H1 (cell line): ENCODE measurements at regions not wholly inside any gene's neighbourhood (a gene's known extent, or its start where the extent isn't known, plus 50 kb on each side); places are given as distances from the start of the nearest gene placed in this dataset.
A peak's percentile ranks its signal among the peaks of the same experiment; 100 is the strongest.

ENCODE experiments used
- CTCF ChIA-PET: fragments of 300-600 bp; sonication (Branson Sonifier 250); formaldehyde crosslinking; loops from one replicate; lab custom pipeline; 2021; ENCODE audit not compliant: partially characterized antibody; lab: Charles Lee
- POLR2A ChIA-PET: fragments of 300-600 bp; sonication (Branson Sonifier 250); formaldehyde crosslinking; loops from one replicate; lab custom pipeline; 2021; ENCODE audit warnings: inconsistent platforms; ENCODE audit not compliant: partially characterized antibody; lab: Charles Lee
- DNase-seq, 2 experiments: peaks; one replicate each; pipeline versions ENCODE4 v3.0.0 to v3.0.0-alpha.2; 2010 to 2022; ENCODE audit warnings: low spot score in 2 of 2, low read depth in 1 of 2, mixed read lengths in 1 of 2
- FAIRE-seq: peaks from 2 replicates; lab custom pipeline; 2011; peaks lifted over from hg19 to GRCh38; lab: Jason Lieb, UNC
- H2AFZ ChIP-seq: 2 replicates; pipeline ENCODE4 v1.8.1; 2012; ENCODE audit warnings: low read length, inconsistent platforms
- H2AK5ac ChIP-seq: 2 replicates; pipeline ENCODE4 v1.6.1; 2013; ENCODE audit warnings: low read depth, low read length
- H2BK120ac ChIP-seq: replicated peaks from 2 replicates; pipeline ENCODE3; 2013; ENCODE audit warnings: low read depth, low read length, inconsistent platforms
- H2BK12ac ChIP-seq: 2 replicates; pipeline ENCODE4 v1.6.1; 2013; ENCODE audit warnings: low read depth, low read length
- H2BK15ac ChIP-seq: 2 replicates; pipeline ENCODE4 v1.6.1; 2013; ENCODE audit warnings: low read length
- H2BK20ac ChIP-seq: 2 replicates; pipeline ENCODE4 v1.6.1; 2013; ENCODE audit warnings: low read length
- H2BK5ac ChIP-seq: 2 replicates; pipeline ENCODE4 v1.6.1; 2013; ENCODE audit warnings: low read depth, low read length
- H3K14ac ChIP-seq: 2 replicates; pipeline ENCODE4 v1.6.1; 2013; ENCODE audit warnings: inconsistent platforms; ENCODE audit not compliant: insufficient read length
- H3K18ac ChIP-seq: 2 replicates; pipeline ENCODE4 v1.6.1; 2013; ENCODE audit warnings: low read length; ENCODE audit errors: extremely low read depth
- H3K23ac ChIP-seq: 2 replicates; pipeline ENCODE4 v1.6.1; 2013; ENCODE audit warnings: inconsistent platforms; ENCODE audit not compliant: insufficient read length
- H3K23me2 ChIP-seq: 2 replicates; pipeline ENCODE4 v1.6.1; 2013; ENCODE audit warnings: low read depth, low read length
- H3K27ac ChIP-seq: 2 replicates; pipeline ENCODE4 v1.6.1; 2011; ENCODE audit warnings: low read depth, low read length, inconsistent platforms
- H3K27me3 ChIP-seq, 4 experiments: replicated peaks in 1 of 4; 1 replicate in 1 of 4; 2 replicates in 3 of 4; pipeline versions ENCODE4 v1.6.1 to v1.8.1; 2011 to 2013; ENCODE audit warnings: low read length in 3 of 4, mild to moderate bottlenecking in 3 of 4, inconsistent platforms in 2 of 4, mixed read lengths in 2 of 4, moderate library complexity in 1 of 4; ENCODE audit not compliant: control insufficient read depth in 3 of 4, insufficient read depth in 3 of 4; ENCODE audit errors: extremely low read depth in 1 of 4
- H3K36me3 ChIP-seq, 4 experiments: 2 replicates each; pipeline versions ENCODE4 v1.6.1 to v1.8.1; 2011 to 2013; ENCODE audit warnings: mild to moderate bottlenecking in 4 of 4, low read length in 3 of 4, moderate library complexity in 2 of 4, control low read depth in 1 of 4, inconsistent platforms in 1 of 4; ENCODE audit not compliant: insufficient read depth in 4 of 4, control insufficient read depth in 2 of 4
- H3K4ac ChIP-seq: replicated peaks from 2 replicates; pipeline ENCODE3; 2013; ENCODE audit warnings: low read length, low read depth, mixed read lengths, inconsistent platforms; ENCODE audit not compliant: insufficient read length
- H3K4me1 ChIP-seq, 4 experiments: replicated peaks in 1 of 4; 1 replicate in 1 of 4; 2 replicates in 3 of 4; pipeline versions ENCODE4 v1.6.1 to v1.8.1; 2011 to 2013; ENCODE audit warnings: low read length in 3 of 4, inconsistent platforms in 2 of 4, mixed read lengths in 1 of 4; ENCODE audit not compliant: insufficient read depth in 4 of 4, control insufficient read depth in 3 of 4
- H3K4me2 ChIP-seq, 2 experiments: 2 replicates each; pipeline versions ENCODE4 v1.6.1 to v1.8.1; 2011 to 2013; ENCODE audit warnings: low read depth in 2 of 2, low read length in 2 of 2, control low read depth in 1 of 2, inconsistent platforms in 1 of 2, mild to moderate bottlenecking in 1 of 2; ENCODE audit not compliant: insufficient read depth in 1 of 2
- H3K4me3 ChIP-seq, 4 experiments: fragments of 200-600, 300-600 bp in 1 of 4; sonication (generic), shearing (Covaris generic), sonication (Bioruptor Twin) in 1 of 4; 2 replicates each; pipeline versions ENCODE4 v1.5.1 to v1.8.1; 2011 to 2016; ENCODE audit warnings: low read length in 4 of 4, low read depth in 3 of 4, control low read depth in 2 of 4, inconsistent platforms in 2 of 4, mild to moderate bottlenecking in 2 of 4, mixed read lengths in 1 of 4, moderate library complexity in 1 of 4; ENCODE audit not compliant: insufficient read depth in 2 of 4; ENCODE audit errors: extremely low read depth in 1 of 4
- H3K56ac ChIP-seq: replicated peaks from 2 replicates; pipeline ENCODE3; 2013; ENCODE audit warnings: low read depth, mild to moderate bottlenecking, mixed read lengths, low read length, inconsistent platforms; ENCODE audit not compliant: insufficient read length
- H3K79me1 ChIP-seq: 2 replicates; pipeline ENCODE4 v1.6.1; 2013; ENCODE audit warnings: low read depth, low read length, control low read depth
- H3K79me2 ChIP-seq, 2 experiments: 2 replicates each; pipeline versions ENCODE4 v1.6.1 to v1.8.1; 2012 to 2013; ENCODE audit warnings: low read length in 2 of 2, mild to moderate bottlenecking in 2 of 2, inconsistent platforms in 1 of 2; ENCODE audit not compliant: insufficient read depth in 2 of 2, control insufficient read depth in 1 of 2
- H3K9ac ChIP-seq, 4 experiments: replicated peaks in 1 of 4; 1 replicate in 1 of 4; 2 replicates in 3 of 4; pipeline versions ENCODE4 v1.6.1 to v1.8.1; 2011 to 2013; ENCODE audit warnings: low read depth in 3 of 4, low read length in 3 of 4, control low read depth in 2 of 4, mild to moderate bottlenecking in 2 of 4, moderate library complexity in 2 of 4, inconsistent platforms in 1 of 4; ENCODE audit errors: extremely low read depth in 1 of 4
- H3K9me3 ChIP-seq, 2 experiments: 2 replicates each; pipeline versions ENCODE4 v1.6.1 to v1.8.1; 2012 to 2013; ENCODE audit warnings: mild to moderate bottlenecking in 2 of 2, moderate library complexity in 2 of 2, control low read depth in 1 of 2, inconsistent platforms in 1 of 2, low read depth in 1 of 2, low read length in 1 of 2, mixed read lengths in 1 of 2; ENCODE audit not compliant: insufficient read depth in 2 of 2
- H4K20me1 ChIP-seq, 2 experiments: replicated peaks in 1 of 2; 2 replicates each; pipeline versions ENCODE3 to v1.8.1; 2011 to 2013; ENCODE audit warnings: inconsistent platforms in 2 of 2, low read length in 2 of 2, mild to moderate bottlenecking in 1 of 2; ENCODE audit not compliant: insufficient read depth in 2 of 2, control insufficient read depth in 1 of 2
- H4K5ac ChIP-seq: 2 replicates; pipeline ENCODE4 v1.6.1; 2013; ENCODE audit warnings: low read length, low read depth, mixed read lengths, inconsistent platforms; ENCODE audit not compliant: insufficient read length
- H4K8ac ChIP-seq: 2 replicates; pipeline ENCODE4 v1.8.0; 2013; ENCODE audit warnings: mild to moderate bottlenecking, moderate library complexity, low read length, inconsistent platforms; ENCODE audit not compliant: insufficient read depth; ENCODE audit errors: extremely low read depth
- H4K91ac ChIP-seq: replicated peaks from 2 replicates; pipeline ENCODE3; 2013; ENCODE audit warnings: low read length, mixed read lengths, inconsistent platforms; ENCODE audit not compliant: insufficient read length
- JUND ChIP-seq: IDR thresholded peaks from 2 replicates; pipeline ENCODE4 v1.6.1; 2011; ENCODE audit warnings: mild to moderate bottlenecking, improper control_type of control experiment, low read length
- RAD21 ChIP-seq, 2 experiments: IDR thresholded peaks in 1 of 2; conservative IDR thresholded peaks in 1 of 2; 2 replicates each; pipeline ENCODE4 v1.6.1; 2011; ENCODE audit warnings: low read depth in 2 of 2, low read length in 2 of 2, improper control_type of control experiment in 1 of 2, inconsistent platforms in 1 of 2, mild to moderate bottlenecking in 1 of 2, moderate library complexity in 1 of 2
- WGBS, 2 experiments: shearing (Covaris generic) in 1 of 2; methylation state at CpG; one replicate each; pipeline versions ENCODE4 v1.1.6 to v1.1.7; 2013 to 2015; ENCODE audit warnings: low lambda C conversion rate in 2 of 2, mixed read lengths in 2 of 2, inconsistent platforms in 1 of 2, low coverage in 1 of 2, missing lambda C conversion rate in 1 of 2; ENCODE audit not compliant: insufficient replicate concordance in 2 of 2, insufficient coverage in 1 of 2, insufficient read length in 1 of 2; ENCODE audit errors: extremely low coverage in 1 of 2, missing lambda C conversion rate in 1 of 2; 5-methylcytosine and 5-hydroxymethylcytosine counted together
- TF ChIP-seq, protein P1 (sequence below), 3 experiments: IDR thresholded peaks; 1 replicate in 2 of 3; 2 replicates in 1 of 3; pipeline versions ENCODE4 v1.5.1 to v1.6.1; 2011; ENCODE audit warnings: low read length in 3 of 3, mild to moderate bottlenecking in 3 of 3, inconsistent platforms in 2 of 3, low read depth in 1 of 3, moderate library complexity in 1 of 3; ENCODE audit not compliant: insufficient read depth in 1 of 3; ENCODE audit errors: control extremely low read depth in 1 of 3
- TF ChIP-seq, protein P2 (sequence below): IDR thresholded peaks from 2 replicates; pipeline ENCODE4 v1.6.1; 2011; ENCODE audit warnings: low read depth, mild to moderate bottlenecking, low read length; ENCODE audit not compliant: insufficient read depth

DNA sequence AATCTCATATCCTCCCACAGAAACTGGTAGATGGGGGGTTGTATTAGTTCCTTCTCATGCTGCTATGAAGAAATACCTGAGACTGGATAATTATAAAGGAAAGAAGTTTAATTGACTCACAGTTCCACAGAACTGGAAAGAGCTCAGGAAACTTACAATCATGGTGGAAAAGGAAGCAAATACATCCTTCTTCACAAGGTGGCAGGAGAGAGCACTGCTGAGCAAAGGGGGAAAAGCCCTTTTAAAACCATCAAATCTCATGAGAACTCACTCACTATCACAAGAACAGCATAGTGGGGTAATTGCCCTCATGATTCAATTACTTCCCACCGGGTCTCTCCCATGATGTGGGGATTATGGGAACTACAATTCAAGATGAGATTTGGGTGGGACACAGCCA, 250.5 kb upstream of the GPRIN3 start:
- no peak overlapping the region for H3K4me2 ChIP-seq
- H3K4me1 ChIP-seq = peaks cover 0 to 7% (median 3%) of the 10 kb centered on the region in 4 experiments; a peak in 2 of 7 replicates
- no peak overlapping the region for H2BK20ac ChIP-seq
- no peak overlapping the region for H2AFZ ChIP-seq
- H3K36me3 ChIP-seq = no peaks in the 10 kb centered on the region
- no peak overlapping the region for H4K91ac ChIP-seq
- TF ChIP-seq RAD21 (IDR thresholded peaks at IDR 0.05 in 1 of 2, conservative IDR thresholded peaks at IDR 0.05 in 1 of 2; ENCODE audit: low read depth in 2 of 2, low read length in 2 of 2) = peak; percentile 44 to 50; a peak in 3 of 4 replicates
- TF ChIP-seq, protein P1, sequence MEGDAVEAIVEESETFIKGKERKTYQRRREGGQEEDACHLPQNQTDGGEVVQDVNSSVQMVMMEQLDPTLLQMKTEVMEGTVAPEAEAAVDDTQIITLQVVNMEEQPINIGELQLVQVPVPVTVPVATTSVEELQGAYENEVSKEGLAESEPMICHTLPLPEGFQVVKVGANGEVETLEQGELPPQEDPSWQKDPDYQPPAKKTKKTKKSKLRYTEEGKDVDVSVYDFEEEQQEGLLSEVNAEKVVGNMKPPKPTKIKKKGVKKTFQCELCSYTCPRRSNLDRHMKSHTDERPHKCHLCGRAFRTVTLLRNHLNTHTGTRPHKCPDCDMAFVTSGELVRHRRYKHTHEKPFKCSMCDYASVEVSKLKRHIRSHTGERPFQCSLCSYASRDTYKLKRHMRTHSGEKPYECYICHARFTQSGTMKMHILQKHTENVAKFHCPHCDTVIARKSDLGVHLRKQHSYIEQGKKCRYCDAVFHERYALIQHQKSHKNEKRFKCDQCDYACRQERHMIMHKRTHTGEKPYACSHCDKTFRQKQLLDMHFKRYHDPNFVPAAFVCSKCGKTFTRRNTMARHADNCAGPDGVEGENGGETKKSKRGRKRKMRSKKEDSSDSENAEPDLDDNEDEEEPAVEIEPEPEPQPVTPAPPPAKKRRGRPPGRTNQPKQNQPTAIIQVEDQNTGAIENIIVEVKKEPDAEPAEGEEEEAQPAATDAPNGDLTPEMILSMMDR (IDR thresholded peaks at IDR 0.05; ENCODE audit: control extremely low read depth in 1 of 3, insufficient read depth in 1 of 3, low read depth in 1 of 3, low read length in 3 of 3) = peak in 2 of 3 experiments; percentile 45 to 59; a peak in 3 of 4 replicates
- no peak for TF ChIP-seq JUND
- TF ChIP-seq, protein P2, sequence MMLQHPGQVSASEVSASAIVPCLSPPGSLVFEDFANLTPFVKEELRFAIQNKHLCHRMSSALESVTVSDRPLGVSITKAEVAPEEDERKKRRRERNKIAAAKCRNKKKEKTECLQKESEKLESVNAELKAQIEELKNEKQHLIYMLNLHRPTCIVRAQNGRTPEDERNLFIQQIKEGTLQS = no peak
- no peaks in the 10 kb centered on the region for H3K79me1 ChIP-seq
- no peak overlapping the region for H2BK12ac ChIP-seq
- H3K9me3 ChIP-seq = no peaks in the 10 kb centered on the region
- H3K4ac ChIP-seq = no peak overlapping the region
- no peak overlapping the region for H3K9ac ChIP-seq
- H3K23ac ChIP-seq = no peak overlapping the region
- H3K79me2 ChIP-seq = no peaks in the 10 kb centered on the region
- H3K18ac ChIP-seq = no peak overlapping the region
- peak; percentile 45 for FAIRE-seq
- H2AK5ac ChIP-seq = no peak overlapping the region
- H4K20me1 ChIP-seq = no peaks in the 10 kb centered on the region
- H3K27ac ChIP-seq = no peak overlapping the region
- WGBS, 2 experiments = 75% methylated on average over 1 of the region's 1 CpG; no CpG with 5 or more reads in 1 of the 2 experiments
- ChIA-PET POLR2A (no interaction called here), CTCF (interaction anchor here (0.6 to 2.5 kb wide), 23 partner anchors 9 to 348 kb away, joined by 3 to 16 read pairs (median 4); no protein-coding TSS in a partner anchor)
- no peak overlapping the region for H3K14ac ChIP-seq
- H2BK120ac ChIP-seq = no peak overlapping the region
- H3K56ac ChIP-seq = no peak overlapping the region
- peak in 1 of 2 experiments; percentile 7 for DNase-seq
- no peaks in the 10 kb centered on the region; the same call in 1 of the 2 replicates for H3K23me2 ChIP-seq
- H3K4me3 ChIP-seq = no peak overlapping the region
- H2BK15ac ChIP-seq = no peak overlapping the region; the same call in 1 of the 2 replicates
- H3K27me3 ChIP-seq = peaks cover 0 to 8% (median 2%) of the 10 kb centered on the region in 4 experiments; a peak in 3 of 7 replicates
- H4K5ac ChIP-seq = no peak overlapping the region
- H4K8ac ChIP-seq = no peak overlapping the region
- no peak overlapping the region for H2BK5ac ChIP-seq
